HK-2 (cell line): ENCODE measurements at regions not wholly inside any gene's neighbourhood (a gene's known extent, or its start where the extent isn't known, plus 50 kb on each side); places are given as distances from the start of the nearest gene placed in this dataset.

Source experiments
- DNase-seq: peaks from one replicate; pipeline ENCODE4 v3.0.0-alpha.2; 2018; ENCODE audit not compliant: unreplicated experiment

DNA sequence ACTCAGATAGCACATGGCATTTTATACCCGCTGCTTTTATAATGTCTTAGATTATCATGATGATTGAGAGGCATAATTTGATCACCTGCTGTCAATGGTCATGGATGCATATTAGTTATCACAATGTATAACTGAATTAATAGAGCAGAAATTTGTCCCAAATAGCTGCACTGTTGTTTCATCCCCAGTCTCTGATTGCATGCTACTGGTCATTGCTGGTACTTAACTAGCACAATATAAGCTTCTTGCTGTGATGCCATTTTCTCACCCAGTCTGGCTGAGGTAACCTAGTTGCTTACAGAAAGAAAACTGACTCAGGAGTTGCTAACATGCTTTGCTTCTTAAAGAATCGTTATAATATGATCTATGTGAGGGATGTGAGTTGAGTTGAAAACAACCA is 76.8 kb upstream of the PLEKHA5 start:
- DNase-seq: no peak

GRCh38 chr12:19053218-19053617 is 76.3 kb upstream of the PLEKHA5 start:
- no peak for DNase-seq

GRCh38 chr12:19054035-19054434 is 75.5 kb upstream of the PLEKHA5 start:
- DNase-seq: no peak

- DNase-seq: no peak
Observed at GRCh38 chr12:19055589-19055988, 73.9 kb upstream of the PLEKHA5 start.

DNA sequence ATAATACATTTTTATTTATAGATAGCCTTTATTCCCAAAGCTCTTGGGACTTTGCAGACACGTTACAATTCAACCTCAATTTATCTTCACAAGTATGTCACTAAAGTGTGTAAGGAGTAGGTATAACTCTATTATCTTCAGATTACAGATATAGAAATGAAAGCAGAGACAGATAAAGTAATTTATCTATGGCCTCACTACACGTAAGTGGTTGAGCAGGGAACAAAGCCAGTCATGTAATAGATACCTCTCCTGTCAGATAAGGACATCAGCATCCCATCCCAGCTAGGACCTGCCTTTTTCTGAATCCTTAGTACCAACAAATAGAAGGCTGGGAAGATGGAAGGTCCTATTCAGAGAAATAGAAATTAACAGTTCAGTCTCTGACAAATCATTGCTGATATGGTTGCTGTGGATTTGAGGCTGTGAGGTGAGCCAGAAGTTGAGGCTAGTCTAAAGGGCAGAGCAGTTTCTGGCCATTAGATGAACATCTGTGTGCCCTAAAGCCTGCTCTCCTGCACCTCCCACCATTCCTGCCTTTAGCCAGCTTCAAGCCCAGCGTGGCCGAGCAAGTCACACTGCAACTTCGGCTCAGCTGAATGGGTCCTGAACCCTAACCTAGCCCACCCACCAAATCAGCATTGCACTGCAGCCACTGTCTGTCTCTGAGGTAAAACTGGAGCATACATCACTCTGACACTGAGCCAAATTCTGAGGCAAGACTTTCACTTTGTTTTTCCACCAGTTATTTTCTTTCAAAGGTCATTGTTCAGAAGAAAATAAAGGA is 71.1 kb upstream of the PLEKHA5 start:
- no peak for DNase-seq

- no peak for DNase-seq
Observed at GRCh38 chr12:19064713-19065112, 64.8 kb upstream of the PLEKHA5 start.

DNA sequence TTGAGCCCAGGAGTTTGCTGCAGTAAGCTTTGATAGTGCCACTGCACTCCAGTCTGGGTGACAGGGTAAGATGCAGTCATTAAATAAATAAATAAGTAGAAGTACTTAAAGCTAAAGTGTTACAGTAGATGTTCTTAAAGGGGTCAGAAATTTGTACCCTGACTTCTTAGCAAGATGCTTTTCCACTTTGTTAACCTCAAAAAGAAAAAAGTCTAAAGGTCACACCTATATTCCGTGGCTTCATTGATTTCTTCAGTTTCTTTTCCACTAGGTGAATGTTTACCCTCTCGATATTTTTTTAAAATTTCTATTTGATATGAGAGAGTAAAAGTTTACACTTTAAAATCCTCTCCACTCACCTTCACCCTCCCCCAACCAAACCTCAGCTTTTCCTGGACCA is 64.3 kb upstream of the PLEKHA5 start:
- no peak for DNase-seq

DNA sequence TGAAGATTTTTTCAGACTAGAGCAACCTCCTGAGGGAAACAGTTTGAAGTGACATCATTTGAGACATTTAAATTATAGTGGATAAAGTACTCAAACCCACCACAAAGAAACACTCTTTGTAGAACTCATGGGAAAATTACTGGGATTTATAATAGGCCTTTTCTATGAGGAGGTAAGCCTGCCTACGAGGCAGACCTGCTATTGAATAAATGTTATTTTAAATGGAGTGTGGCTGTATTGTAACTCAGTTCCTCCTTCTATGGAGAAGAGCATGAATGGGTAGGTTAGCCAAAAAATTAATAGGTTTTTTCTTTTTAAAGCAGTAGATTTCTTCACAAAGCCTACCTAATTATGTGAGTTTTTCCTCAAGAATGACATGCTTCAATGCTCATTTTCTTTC is 63.7 kb upstream of the PLEKHA5 start:
- no peak for DNase-seq

DNA sequence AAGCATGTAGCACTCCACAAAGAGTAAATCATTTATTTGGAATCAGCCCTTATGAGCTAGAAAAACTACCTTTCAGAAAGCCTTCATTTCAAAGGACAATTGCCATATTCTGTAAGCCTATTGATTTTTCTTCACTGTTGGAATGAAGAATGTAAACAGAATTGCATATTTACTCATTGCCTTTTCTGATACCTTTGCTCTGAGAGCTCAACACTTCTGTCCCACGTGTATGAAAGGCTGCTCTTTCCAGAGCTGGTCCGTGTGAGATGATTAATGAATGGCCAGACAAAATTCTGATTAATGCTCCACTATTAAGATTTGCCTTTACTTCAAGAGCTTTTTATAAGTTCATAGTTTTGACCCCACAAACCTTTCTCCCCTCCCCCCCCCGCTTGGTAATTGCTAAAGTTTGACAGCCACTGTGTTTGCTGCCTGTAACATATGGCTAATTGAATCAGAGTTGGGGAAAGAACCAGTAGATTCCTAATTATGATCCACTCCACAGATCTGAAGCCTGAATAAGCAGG is 63.0 kb upstream of the PLEKHA5 start:
- no peak for DNase-seq

DNA sequence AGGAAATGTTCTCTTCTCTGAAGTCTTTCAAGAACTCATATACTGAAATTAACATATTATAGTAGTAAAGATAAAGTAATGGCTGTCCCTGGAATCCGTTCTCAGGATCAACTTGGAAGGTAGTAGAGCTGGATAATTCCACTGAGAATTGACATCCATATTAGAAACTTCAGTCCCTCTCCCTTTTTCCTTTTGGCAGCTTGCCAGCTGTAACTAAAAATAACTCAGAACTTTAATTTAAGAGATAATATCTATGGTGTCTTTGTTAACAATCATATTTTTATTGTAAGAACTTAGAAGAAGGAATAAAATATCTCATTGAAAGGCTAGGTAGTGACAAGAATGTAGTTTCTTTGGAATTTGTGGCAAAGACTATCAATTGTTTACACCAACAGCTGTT is 61.4 kb upstream of the PLEKHA5 start:
- DNase-seq: no peak

GRCh38 chr12:19070341-19070740 is 59.2 kb upstream of the PLEKHA5 start:
- DNase-seq: no peak

DNA sequence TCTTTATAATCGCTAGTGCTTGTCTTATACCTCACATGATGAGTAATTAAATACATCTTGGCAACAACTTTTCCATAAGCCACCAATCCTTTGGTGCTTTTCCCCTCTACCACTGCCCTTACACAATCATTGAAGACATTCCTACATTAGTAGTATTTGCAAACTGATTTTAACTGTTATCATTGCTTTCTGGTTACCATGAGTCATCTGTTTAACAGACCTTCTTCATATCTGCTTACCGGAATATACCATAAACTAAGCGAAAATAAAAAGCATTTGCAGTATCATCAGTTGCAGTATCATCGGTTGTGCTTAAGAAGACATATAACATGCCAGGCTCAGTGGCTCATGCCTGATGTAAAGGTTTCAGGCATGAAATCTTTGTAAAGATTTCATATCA is 54.8 kb upstream of the PLEKHA5 start:
- DNase-seq: no peak

DNA sequence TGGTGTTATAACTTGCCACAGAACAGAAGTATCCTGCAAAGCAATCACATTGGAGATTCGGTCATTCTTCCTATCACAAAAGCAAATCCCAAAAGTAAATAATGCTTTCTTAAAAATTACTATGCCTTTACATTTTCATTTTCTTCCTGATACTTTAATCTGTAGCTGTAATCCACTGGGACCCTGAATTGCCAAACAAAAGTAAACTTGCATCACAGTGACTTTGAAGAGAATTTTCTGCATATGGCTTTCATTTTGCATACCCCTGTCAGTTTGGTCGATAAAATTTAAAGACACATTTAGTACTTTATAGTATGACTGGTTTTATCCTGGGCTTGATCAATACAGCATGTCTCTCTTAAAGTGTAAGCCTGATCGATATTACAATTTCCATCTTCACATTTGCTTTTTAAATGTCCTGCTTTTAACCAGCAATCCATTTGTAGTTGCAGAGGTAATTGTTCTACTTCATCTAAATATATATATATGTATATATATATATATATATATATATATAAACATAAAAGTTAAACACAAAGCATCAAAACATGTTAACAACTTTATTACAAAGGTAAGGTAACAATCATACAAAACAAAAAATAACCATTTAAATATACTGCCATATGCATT is 53.7 kb upstream of the PLEKHA5 start:
- no peak for DNase-seq
